HG02798 (cell line): ENCODE measurements at regions not wholly inside any gene's neighbourhood (a gene's known extent, or its start where the extent isn't known, plus 50 kb on each side); places are given as distances from the start of the nearest gene placed in this dataset.

Experiments
- ATAC-seq: cut with Tn5 transposase; IDR thresholded peaks from one replicate; pipeline ENCODE4 v1.9.1; 2021; ENCODE audit warnings: mild to moderate bottlenecking; ENCODE audit not compliant: unreplicated experiment, poor library complexity

GRCh38 chrY:19167319-19168201 lies 394.0 kb upstream of the HSFY2 start:
- no peak for ATAC-seq

GRCh38 chrY:19148783-19149182 lies 375.2 kb upstream of the HSFY2 start:
- ATAC-seq, result no peak

- ATAC-seq, result no peak
These were observed 372.8 kb upstream of the HSFY2 start for GRCh38 chrY:19146296-19146695.

GRCh38 chrY:19142093-19142492 lies 368.6 kb upstream of the HSFY2 start:
- ATAC-seq, result no peak

- no peak for ATAC-seq
These were observed 366.9 kb upstream of the HSFY2 start for GRCh38 chrY:19140285-19140920.

GRCh38 chrY:19134426-19134825 lies 360.9 kb upstream of the HSFY2 start:
- no peak for ATAC-seq

GRCh38 chrY:19130569-19131358 lies 357.2 kb upstream of the HSFY2 start:
- no peak for ATAC-seq

GRCh38 chrY:19126889-19127288 lies 353.4 kb upstream of the HSFY2 start:
- ATAC-seq, result no peak

- ATAC-seq, result no peak
These were observed 351.1 kb upstream of the HSFY2 start for GRCh38 chrY:19124609-19125008.

- no peak for ATAC-seq
These were observed 348.9 kb upstream of the HSFY2 start for GRCh38 chrY:19122450-19122849.

- ATAC-seq, result no peak
These were observed 324.8 kb upstream of the HSFY2 start for GRCh38 chrY:19098349-19098748.

- ATAC-seq, result no peak
These were observed 321.9 kb upstream of the HSFY2 start for GRCh38 chrY:19095460-19095859.

GRCh38 chrY:19083006-19083405 lies 309.5 kb upstream of the HSFY2 start:
- no peak for ATAC-seq

- no peak for ATAC-seq
These were observed 304.2 kb upstream of the HSFY2 start for GRCh38 chrY:19077698-19078113.

- ATAC-seq, result peak; percentile 67
These were observed 303.5 kb upstream of the HSFY2 start for GRCh38 chrY:19076846-19077697.

GRCh38 chrY:19075471-19076253 lies 302.1 kb upstream of the HSFY2 start:
- peak; percentile 72 for ATAC-seq

- no peak for ATAC-seq
These were observed 293.9 kb upstream of the HSFY2 start for GRCh38 chrY:19067435-19067834.

- ATAC-seq, result no peak
These were observed 293.1 kb upstream of the HSFY2 start for GRCh38 chrY:19066447-19067190.

- ATAC-seq, result no peak
These were observed 291.6 kb upstream of the HSFY2 start for GRCh38 chrY:19065119-19065518.
